HG02610 (cell line): ENCODE measurements at regions not wholly inside any gene's neighbourhood (a gene's known extent, or its start where the extent isn't known, plus 50 kb on each side); places are given as distances from the start of the nearest gene placed in this dataset.
A peak's percentile ranks its signal among the peaks of the same experiment; 100 is the strongest.

Experiments used
- ATAC-seq: cut with Tn5 transposase; IDR thresholded peaks from one replicate; pipeline ENCODE4 v1.9.1; 2021; ENCODE audit warnings: mild to moderate bottlenecking, moderate library complexity; ENCODE audit not compliant: unreplicated experiment

DNA sequence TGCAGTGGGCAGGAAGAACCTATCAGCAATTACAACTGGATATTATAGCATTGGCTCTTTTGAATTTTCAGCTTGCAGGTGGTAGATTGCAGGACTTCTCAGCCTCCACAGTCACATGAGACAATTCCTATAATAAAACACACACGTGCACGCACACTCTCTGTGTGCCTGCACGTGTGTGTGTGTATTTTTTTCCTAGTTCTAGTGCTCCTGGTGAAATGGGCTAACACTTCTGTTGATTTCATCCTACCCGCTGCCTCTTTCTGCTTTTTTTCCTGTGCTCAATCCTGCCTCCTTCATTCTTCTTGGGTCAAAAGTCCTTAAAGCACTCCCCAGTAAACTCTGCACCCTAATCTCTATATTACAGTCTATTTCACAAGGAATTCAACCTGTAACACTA, 320.1 kb downstream of the OSTF1 start:
- ATAC-seq = no peak

GRCh38 chr9:75410405-75410804, 322.1 kb downstream of the OSTF1 start:
- no peak for ATAC-seq

DNA sequence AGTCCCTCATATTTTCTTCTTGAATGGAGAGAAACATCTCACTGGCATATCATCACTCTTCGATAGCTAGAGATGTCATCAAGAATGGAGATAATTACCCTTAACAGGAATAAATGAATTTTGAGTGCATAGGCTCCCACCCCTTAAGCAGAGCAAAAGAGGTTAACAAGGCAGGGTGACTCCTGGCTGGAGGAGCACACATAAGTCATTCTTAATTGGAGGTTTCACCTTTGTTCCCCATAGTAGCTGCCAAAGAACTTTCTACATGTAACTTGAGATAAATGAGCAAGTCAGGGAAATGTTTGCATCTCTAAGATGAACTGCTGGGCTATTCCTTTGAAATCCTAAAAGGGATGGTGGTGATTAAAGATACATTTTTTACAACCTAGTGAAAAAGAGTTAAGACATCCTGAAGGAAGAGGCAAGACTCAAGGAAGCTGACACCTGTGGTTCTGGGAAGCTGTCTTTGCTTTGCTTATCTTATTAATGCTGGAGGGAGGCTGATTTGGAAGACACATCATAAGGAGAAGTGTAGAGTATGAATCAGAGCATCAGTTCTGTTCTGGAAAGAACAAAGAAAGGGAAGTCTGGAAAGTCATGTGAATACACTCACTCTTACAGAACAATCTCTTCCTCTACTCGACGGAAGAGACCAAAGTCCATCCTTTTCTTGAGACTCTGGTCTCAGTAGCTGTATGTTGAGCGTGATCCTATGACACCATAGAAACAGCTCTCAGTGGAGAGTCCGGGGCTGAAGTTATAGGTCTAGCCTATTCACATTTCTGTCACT, 326.3 kb downstream of the OSTF1 start:
- no peak for ATAC-seq

- ATAC-seq = no peak
Measured at GRCh38 chr9:75417471-75417870, 329.2 kb downstream of the OSTF1 start.

- ATAC-seq = no peak
Measured at GRCh38 chr9:75418518-75418917, 330.2 kb downstream of the OSTF1 start.

DNA sequence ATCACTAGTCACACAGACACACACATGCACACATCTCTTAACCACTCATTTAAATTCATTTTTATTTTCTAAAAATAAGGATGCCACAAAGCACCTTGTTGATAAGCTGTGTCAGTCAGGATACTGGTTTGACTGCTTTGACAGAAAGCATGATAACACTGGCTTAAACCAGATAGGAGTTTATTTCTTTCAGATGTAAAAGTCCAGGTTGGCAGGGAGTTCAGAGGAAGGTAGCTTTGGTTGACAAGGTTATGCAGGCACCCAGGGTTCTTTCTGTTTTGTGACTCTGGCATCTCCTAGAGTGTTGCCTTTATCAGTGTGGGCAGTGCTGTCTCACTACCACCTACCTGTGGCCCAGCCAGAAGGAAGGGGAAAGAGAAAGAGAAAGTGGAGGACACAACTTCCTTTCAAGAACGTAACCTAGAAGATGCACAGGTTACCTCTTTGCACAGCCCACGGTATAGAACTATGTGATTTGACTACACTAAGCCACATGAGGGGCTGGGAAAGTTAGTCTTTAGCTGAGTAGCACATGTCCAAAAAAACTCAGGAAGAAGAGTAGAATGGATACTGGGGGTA, 334.7 kb downstream of the OSTF1 start:
- ATAC-seq = peak; percentile 45

- ATAC-seq = no peak
Measured at GRCh38 chr9:75429531-75430475, 341.5 kb downstream of the OSTF1 start.

- ATAC-seq = no peak
Measured at GRCh38 chr9:75431375-75431774, 343.1 kb downstream of the OSTF1 start.

GRCh38 chr9:75432386-75432785, 344.1 kb downstream of the OSTF1 start:
- no peak for ATAC-seq

- ATAC-seq = no peak
Measured at GRCh38 chr9:75432888-75433287, 344.6 kb downstream of the OSTF1 start.

DNA sequence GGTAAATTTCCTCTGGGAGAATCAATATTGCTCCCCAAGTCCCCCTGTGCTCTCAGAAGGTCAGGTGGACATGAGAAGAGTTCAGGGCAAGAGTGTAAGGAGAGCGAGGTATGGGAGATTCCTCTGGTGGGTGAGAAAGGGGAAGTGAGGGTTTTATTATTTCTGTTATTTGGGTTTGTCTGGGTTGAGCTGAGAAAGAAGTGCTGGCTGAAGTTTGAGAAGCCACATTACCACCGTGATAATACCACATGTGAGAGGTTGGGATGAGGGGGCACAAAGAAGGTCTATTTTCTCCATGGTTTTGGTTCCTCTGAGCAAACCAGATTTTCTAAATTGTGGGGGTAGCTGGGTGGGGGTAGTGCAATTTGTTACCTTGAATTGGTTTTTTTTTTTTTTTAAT, 350.4 kb downstream of the OSTF1 start:
- peak; percentile 75 for ATAC-seq

- ATAC-seq = no peak
Measured at GRCh38 chr9:75440914-75441313, 352.6 kb downstream of the OSTF1 start.

- no peak for ATAC-seq
Measured at GRCh38 chr9:75445144-75445543, 356.8 kb downstream of the OSTF1 start.

DNA sequence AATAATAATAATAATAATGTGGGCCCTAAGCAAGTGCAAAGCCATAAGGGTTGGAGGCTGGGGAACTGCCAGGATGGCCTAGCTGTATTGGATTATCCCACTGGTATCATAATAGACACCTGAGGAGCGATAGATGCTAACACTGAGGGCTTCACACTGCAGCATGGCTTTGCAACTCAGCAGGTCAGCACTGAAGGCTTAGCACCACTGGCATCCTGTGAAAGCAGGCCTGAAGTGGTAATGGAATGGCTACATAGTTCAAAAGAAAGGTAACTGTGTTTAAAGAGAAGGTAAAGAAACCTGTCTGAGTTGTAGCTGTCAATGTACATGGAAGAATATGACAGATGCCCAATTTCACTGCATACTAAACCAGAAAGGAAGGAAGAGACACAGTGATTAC, 359.0 kb downstream of the OSTF1 start:
- no peak for ATAC-seq

DNA sequence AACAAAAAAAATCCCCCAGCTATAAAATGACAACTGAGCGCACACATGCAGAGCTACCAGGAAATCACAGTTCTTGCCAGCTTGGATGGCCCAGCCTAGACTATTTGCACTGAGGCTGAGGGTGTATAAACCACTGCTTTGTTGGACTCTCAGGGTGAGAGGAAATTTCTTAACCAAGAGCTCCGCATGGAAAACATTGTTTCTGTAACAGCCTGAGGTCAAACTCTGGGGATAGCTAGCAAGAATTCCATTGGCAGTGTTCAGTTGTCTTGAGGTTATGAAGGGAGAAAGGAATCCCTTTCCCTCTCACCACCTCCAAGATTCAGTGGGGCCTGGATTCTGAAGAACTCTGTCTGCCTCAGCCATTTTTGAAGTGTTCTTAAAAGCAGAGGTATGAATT, 360.0 kb downstream of the OSTF1 start:
- no peak for ATAC-seq

DNA sequence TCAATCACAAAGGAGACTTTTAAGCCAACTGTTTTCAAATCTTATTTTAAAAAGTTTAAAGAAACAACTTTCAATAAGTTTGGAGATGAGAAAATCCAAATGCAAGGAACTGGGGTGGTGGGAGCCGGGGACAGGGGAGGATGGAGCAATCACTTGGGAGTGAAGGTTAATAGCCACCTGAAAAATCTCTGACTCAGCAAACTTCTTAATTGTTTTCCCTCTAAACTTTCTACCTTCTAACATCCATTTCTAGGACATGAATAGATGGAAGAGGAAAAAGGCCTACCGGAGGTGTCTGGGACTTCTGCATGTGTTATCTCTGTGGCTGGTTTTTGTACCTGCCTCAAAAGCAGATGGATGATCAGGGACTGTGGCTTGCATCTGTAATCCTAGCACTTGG, 360.6 kb downstream of the OSTF1 start:
- no peak for ATAC-seq

DNA sequence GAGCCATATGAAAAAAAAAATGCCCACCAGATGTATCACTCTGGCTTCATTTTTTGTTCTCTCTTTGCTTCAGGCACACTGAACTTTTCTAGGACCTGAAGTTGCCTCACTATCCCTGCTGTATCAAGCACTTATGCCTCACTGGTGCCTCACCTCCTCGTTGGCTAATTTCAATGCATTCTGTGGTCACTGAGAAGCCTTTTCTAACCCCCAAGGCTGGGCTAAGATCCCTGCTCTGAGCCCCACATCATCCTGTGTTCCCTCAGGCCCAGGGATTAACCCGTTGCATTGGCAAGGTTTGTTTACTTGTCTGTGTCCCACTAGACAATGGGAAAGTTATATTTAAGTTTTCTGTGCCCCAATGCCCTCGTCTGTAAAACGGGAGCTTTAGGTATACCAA, 362.7 kb downstream of the OSTF1 start:
- ATAC-seq = no peak

- ATAC-seq = no peak
Measured at GRCh38 chr9:75451505-75451904, 363.2 kb downstream of the OSTF1 start.

GRCh38 chr9:75452512-75452911, 364.2 kb downstream of the OSTF1 start:
- no peak for ATAC-seq

GRCh38 chr9:75454043-75454442, 365.7 kb downstream of the OSTF1 start:
- no peak for ATAC-seq

DNA sequence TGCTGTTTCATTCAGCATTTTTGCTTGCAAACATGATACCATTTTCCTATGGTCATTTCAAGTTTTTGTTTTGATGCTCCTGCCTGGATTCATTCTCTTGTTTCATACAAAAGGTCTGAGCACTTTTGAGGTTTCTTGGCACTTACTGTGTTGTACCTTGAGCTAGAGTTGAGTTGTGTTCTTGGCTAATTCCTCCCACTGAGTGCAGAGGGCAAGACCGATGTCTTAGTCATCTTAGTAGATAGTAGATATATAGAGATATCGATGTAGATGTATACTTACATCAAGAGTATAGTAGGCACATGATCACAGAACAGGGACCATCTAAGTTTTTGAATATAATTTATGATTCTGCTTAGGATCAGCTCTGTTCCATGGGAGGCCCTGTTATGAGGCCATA, 366.6 kb downstream of the OSTF1 start:
- no peak for ATAC-seq
